ENCODE measurements at regions not wholly inside any gene's neighbourhood (a gene's known extent, or its start where the extent isn't known, plus 50 kb on each side); places are given as distances from the start of the nearest gene placed in this dataset.

DNA sequence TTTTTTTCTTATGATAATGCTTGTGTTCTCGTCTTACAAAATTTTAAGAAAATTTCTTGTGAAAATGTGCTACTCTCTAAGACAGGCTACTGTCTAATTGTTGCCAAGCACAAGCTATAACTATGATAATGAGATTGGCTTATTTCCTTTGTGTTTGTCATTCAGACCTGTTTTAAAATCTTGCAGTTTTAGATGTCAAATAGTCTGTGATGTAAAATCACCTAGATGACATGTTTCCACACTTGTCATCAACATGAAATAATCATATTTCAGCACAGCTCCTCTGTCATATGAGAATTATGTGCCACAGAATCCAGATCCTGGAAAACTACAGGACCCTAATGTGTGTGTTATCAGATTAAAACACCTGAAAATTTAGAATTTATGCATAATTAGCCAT lies 539.7 kb downstream of the USP25 start:
- TF ChIP-seq, protein P1, sequence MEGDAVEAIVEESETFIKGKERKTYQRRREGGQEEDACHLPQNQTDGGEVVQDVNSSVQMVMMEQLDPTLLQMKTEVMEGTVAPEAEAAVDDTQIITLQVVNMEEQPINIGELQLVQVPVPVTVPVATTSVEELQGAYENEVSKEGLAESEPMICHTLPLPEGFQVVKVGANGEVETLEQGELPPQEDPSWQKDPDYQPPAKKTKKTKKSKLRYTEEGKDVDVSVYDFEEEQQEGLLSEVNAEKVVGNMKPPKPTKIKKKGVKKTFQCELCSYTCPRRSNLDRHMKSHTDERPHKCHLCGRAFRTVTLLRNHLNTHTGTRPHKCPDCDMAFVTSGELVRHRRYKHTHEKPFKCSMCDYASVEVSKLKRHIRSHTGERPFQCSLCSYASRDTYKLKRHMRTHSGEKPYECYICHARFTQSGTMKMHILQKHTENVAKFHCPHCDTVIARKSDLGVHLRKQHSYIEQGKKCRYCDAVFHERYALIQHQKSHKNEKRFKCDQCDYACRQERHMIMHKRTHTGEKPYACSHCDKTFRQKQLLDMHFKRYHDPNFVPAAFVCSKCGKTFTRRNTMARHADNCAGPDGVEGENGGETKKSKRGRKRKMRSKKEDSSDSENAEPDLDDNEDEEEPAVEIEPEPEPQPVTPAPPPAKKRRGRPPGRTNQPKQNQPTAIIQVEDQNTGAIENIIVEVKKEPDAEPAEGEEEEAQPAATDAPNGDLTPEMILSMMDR (IDR thresholded peaks at IDR 0.05) = no peak
- no peak for TF ChIP-seq POLR2A (IDR thresholded peaks at IDR 0.05)
